ENCODE measurements at regions not wholly inside any gene's neighbourhood (a gene's known extent, or its start where the extent isn't known, plus 50 kb on each side); places are given as distances from the start of the nearest gene placed in this dataset.

DNA sequence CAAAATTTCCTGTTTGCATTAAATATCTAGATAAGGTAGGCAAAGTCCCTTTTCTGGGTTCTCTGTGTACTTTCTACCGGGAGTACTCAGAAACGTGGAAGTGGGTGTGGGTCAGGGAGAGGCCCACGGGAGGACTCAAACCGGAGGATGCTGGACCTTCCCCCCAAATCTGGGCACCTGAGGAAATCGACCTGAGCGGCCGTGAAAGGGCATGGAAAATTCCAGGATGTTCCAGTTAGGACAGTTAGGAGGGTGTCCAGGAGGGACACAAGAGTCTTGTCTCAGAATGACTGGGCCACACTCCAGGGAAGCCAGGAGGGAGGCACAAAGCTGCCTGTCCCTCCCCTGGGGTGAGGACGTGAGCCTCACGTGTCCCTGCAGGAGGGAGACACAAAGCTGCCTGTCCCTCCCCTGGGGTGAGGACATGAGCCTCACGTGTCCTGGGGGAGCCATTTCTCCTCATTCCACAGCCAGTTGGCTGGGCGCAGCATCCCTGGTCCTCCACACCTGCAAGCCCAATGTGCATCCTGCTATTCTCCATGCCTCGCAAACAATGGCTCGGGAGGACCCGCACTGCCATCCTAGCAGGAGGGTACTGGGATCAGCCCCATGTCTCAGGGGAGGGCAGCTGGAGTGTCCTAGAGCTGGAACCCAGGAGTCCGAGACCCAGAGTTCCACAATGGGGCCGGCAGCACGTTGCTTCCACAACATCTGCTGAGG lies 190.5 kb upstream of the PPP2R2D start:
- no peak overlapping the region for H3K4me3 ChIP-seq (ENCODE audit: low read depth, low read length)
- no peak for DNase-seq (ENCODE audit: low read depth, low spot score)
- TF ChIP-seq, protein P1, sequence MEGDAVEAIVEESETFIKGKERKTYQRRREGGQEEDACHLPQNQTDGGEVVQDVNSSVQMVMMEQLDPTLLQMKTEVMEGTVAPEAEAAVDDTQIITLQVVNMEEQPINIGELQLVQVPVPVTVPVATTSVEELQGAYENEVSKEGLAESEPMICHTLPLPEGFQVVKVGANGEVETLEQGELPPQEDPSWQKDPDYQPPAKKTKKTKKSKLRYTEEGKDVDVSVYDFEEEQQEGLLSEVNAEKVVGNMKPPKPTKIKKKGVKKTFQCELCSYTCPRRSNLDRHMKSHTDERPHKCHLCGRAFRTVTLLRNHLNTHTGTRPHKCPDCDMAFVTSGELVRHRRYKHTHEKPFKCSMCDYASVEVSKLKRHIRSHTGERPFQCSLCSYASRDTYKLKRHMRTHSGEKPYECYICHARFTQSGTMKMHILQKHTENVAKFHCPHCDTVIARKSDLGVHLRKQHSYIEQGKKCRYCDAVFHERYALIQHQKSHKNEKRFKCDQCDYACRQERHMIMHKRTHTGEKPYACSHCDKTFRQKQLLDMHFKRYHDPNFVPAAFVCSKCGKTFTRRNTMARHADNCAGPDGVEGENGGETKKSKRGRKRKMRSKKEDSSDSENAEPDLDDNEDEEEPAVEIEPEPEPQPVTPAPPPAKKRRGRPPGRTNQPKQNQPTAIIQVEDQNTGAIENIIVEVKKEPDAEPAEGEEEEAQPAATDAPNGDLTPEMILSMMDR (IDR thresholded peaks at IDR 0.05; ENCODE audit: insufficient read depth, low read length, missing control alignments) = no peak
- POLR2A ChIA-PET = no interaction called here
- CTCF ChIA-PET = no interaction called here

DNA sequence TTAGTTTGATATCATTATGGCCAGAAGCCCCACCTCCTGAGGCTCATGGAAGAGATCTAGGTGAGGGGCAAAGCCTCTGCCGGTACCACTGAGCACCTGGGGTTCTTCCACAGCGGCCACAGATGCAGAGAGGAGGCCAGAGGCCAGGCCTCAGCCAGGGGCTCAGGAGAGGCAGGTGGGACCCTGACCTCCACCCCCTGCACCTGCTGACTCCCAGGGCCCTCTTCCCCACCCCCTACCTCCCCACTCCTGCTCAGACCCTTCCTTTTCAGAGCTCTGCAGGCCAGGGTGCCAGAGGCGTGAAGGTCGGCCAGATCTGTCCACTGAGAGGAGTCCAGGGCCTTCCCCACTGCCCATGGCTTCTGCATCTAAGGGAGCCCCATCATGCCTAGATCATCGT lies 178.7 kb upstream of the PPP2R2D start:
- DNase-seq (ENCODE audit: low read depth, low spot score) = no peak
- ChIA-PET POLR2A (no interaction called here), CTCF (no interaction called here)
- TF ChIP-seq, protein P1 (IDR thresholded peaks at IDR 0.05; ENCODE audit: insufficient read depth, low read length, missing control alignments) = no peak
- no peak overlapping the region for H3K4me3 ChIP-seq (ENCODE audit: low read depth, low read length)

- POLR2A ChIA-PET = no interaction called here
- CTCF ChIA-PET = no interaction called here
- no peak for DNase-seq (ENCODE audit: low read depth, low spot score)
- no peak overlapping the region for H3K4me3 ChIP-seq (ENCODE audit: low read depth, low read length)
- TF ChIP-seq, protein P1 (IDR thresholded peaks at IDR 0.05; ENCODE audit: insufficient read depth, low read length, missing control alignments) = no peak
These were observed 178.1 kb upstream of the PPP2R2D start for GRCh38 chr10:131722525-131723264.

- ChIA-PET CTCF (no interaction called here), POLR2A (no interaction called here)
- H3K4me3 ChIP-seq (ENCODE audit: low read depth, low read length) = no peak overlapping the region
- DNase-seq (ENCODE audit: low read depth, low spot score) = no peak
- TF ChIP-seq, protein P1 (IDR thresholded peaks at IDR 0.05; ENCODE audit: insufficient read depth, low read length, missing control alignments) = no peak
These were observed 177.3 kb upstream of the PPP2R2D start for GRCh38 chr10:131723297-131724168.

DNA sequence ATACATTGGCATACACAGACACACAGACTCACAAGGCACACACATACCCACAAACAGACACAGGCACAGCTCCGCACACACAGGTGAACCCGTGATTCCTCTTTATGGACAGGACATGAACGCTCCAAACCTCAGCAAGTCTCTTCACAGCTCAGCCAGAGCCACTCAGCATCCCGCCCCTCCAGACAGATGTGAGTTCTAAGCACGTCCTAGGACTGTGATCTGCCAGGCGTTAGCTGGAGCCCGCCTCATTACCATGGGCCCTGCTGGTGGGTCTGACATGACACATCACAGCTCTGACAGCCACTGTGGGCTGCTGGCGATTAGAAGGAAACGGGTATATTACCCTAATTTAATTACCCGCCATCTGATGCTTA lies 176.7 kb upstream of the PPP2R2D start:
- TF ChIP-seq, protein P1 (IDR thresholded peaks at IDR 0.05; ENCODE audit: insufficient read depth, low read length, missing control alignments) = no peak
- POLR2A ChIA-PET = no interaction called here
- CTCF ChIA-PET = no interaction called here
- no peak for DNase-seq (ENCODE audit: low read depth, low spot score)
- H3K4me3 ChIP-seq (ENCODE audit: low read depth, low read length) = no peak overlapping the region
